Esophagus muscularis mucosa (tissue), 3 donors: ENCODE measurements at regions not wholly inside any gene's neighbourhood (a gene's known extent, or its start where the extent isn't known, plus 50 kb on each side); places are given as distances from the start of the nearest gene placed in this dataset.

ENCODE experiments used
- POLR2AphosphoS5 ChIP-seq, 2 donors: sonication (generic); formaldehyde crosslinking; IDR thresholded peaks; one replicate each; pipeline ENCODE4 v1.6.1; 2017; ENCODE audit warnings: antibody characterized with exemption in 2 of 2
- TF ChIP-seq, protein P1 (sequence below), 3 experiments: fragments of 200-600 bp in 2 of 3; fragments of 450-650 bp in 1 of 3; sonication (generic) in 2 of 3; IDR thresholded peaks; one replicate each; pipeline ENCODE4 v1.5.1; 2017 to 2019; ENCODE audit warnings: antibody characterized with exemption in 3 of 3, mild to moderate bottlenecking in 2 of 3, moderate library complexity in 1 of 3

DNA sequence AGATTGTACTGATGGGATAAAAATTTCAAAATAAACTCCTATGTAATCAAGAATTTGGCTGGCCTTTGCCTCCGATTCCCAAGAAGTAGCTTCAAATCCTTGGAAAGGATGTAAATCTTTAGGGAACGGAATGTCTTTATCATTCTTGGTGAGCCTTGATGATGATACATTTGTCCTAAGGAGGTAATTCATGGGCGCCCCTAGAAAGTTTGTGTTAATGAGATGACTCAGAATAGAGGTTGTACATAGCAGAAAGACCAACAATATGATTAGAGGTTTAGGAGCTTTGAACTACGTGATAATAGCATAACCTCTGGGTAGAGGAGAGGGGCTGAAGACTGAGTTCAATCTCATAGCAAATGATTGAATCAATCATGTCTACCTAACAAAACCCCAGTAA, 248.6 kb upstream of the SLITRK3 start:
- no peak for TF ChIP-seq POLR2AphosphoS5 (IDR thresholded peaks at IDR 0.05)
- TF ChIP-seq, protein P1, sequence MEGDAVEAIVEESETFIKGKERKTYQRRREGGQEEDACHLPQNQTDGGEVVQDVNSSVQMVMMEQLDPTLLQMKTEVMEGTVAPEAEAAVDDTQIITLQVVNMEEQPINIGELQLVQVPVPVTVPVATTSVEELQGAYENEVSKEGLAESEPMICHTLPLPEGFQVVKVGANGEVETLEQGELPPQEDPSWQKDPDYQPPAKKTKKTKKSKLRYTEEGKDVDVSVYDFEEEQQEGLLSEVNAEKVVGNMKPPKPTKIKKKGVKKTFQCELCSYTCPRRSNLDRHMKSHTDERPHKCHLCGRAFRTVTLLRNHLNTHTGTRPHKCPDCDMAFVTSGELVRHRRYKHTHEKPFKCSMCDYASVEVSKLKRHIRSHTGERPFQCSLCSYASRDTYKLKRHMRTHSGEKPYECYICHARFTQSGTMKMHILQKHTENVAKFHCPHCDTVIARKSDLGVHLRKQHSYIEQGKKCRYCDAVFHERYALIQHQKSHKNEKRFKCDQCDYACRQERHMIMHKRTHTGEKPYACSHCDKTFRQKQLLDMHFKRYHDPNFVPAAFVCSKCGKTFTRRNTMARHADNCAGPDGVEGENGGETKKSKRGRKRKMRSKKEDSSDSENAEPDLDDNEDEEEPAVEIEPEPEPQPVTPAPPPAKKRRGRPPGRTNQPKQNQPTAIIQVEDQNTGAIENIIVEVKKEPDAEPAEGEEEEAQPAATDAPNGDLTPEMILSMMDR (IDR thresholded peaks at IDR 0.05), result no peak
